ENCODE measurements at regions not wholly inside any gene's neighbourhood (a gene's known extent, or its start where the extent isn't known, plus 50 kb on each side); places are given as distances from the start of the nearest gene placed in this dataset.

GRCh38 chr3:44012160-44012899 is 229.4 kb upstream of the TOPAZ1 start:
- TF ChIP-seq CTCF (conservative IDR thresholded peaks at IDR 0.05), result no peak
- peaks cover 2% of the 10 kb centered on the region; the same call in 1 of the 2 replicates for H3K4me1 ChIP-seq (ENCODE audit: insufficient read depth, low read length)
- no peak overlapping the region for H3K27ac ChIP-seq (ENCODE audit: insufficient read length, low read depth, low read length)
- H3K9me3 ChIP-seq (ENCODE audit: control insufficient read depth, low read depth, low read length), result no peaks in the 10 kb centered on the region
- peaks cover 13% of the 10 kb centered on the region for H3K27me3 Mint-ChIP-seq (ENCODE audit: low read depth)
- no peaks in the 10 kb centered on the region; a peak in 1 of 5 replicates for H3K9me3 Mint-ChIP-seq
- no peak overlapping the region for H2BK12ac ChIP-seq (ENCODE audit: insufficient read length, low read depth, low read length)
- no peak overlapping the region for H3K4me2 ChIP-seq (ENCODE audit: insufficient read depth, insufficient read length, low read length)
- H2BK120ac ChIP-seq (ENCODE audit: low read depth, low read length, poor library complexity, severe bottlenecking), result no peak overlapping the region
- no peaks in the 10 kb centered on the region for H3K23me2 ChIP-seq (ENCODE audit: insufficient read length, low read depth, low read length, poor library complexity, severe bottlenecking)
- H3T11ph ChIP-seq (ENCODE audit: low read length), result no peak overlapping the region
- H3K9ac ChIP-seq (ENCODE audit: extremely low read depth, insufficient read length, low read length), result no peak overlapping the region
- no peaks in the 10 kb centered on the region for H3K36me3 Mint-ChIP-seq (ENCODE audit: insufficient read depth in 1 of 3, low read depth in 3 of 3)
- DNase-seq, result no peak
- H3K79me1 ChIP-seq (ENCODE audit: insufficient read depth, low read depth, low read length, poor library complexity, severe bottlenecking), result no peaks in the 10 kb centered on the region
- no peak overlapping the region for H2AK5ac ChIP-seq (ENCODE audit: insufficient read length, low read length)
- H3K4me3 Mint-ChIP-seq, result no peak overlapping the region
- H2BK20ac ChIP-seq (ENCODE audit: low read depth, low read length, poor library complexity, severe bottlenecking), result no peak overlapping the region
- no peak overlapping the region for H3K23ac ChIP-seq (ENCODE audit: insufficient read length, low read depth, low read length)
- no peak overlapping the region for H3K4ac ChIP-seq (ENCODE audit: low read depth, low read length)
- no peak overlapping the region for H3K18ac ChIP-seq (ENCODE audit: insufficient read length, low read depth, low read length)
- WGBS (ENCODE audit: extremely low coverage, insufficient read length, low lambda C conversion rate), result no CpG with 5 or more reads among the region's 13 CpGs
- H4K8ac ChIP-seq (replicated peaks; ENCODE audit: insufficient read length, low read depth, low read length), result no peak overlapping the region
- no peak overlapping the region for H3K56ac ChIP-seq (ENCODE audit: insufficient read length, low read depth, low read length)
- H3K14ac ChIP-seq (ENCODE audit: insufficient read depth, low read length), result no peak overlapping the region; the same call in 1 of the 2 replicates
- no peak overlapping the region for H4K91ac ChIP-seq (ENCODE audit: insufficient read length, low read depth, low read length)
- H3K4me1 Mint-ChIP-seq, result peaks cover 26 to 30% of the 10 kb centered on the region in 2 experiments
- no peaks in the 10 kb centered on the region for H4K20me1 ChIP-seq (ENCODE audit: control insufficient read depth, insufficient read depth, insufficient read length)
- H2AFZ ChIP-seq (ENCODE audit: low read length), result no peak overlapping the region
- H3K79me2 ChIP-seq (ENCODE audit: insufficient read depth, low read length), result no peaks in the 10 kb centered on the region
- no peak overlapping the region for H2BK5ac ChIP-seq (ENCODE audit: insufficient read length, low read length)
- H4K5ac ChIP-seq (ENCODE audit: insufficient read length, low read depth, low read length), result no peak overlapping the region
- no peak overlapping the region for H2BK15ac ChIP-seq (ENCODE audit: low read depth, low read length)
- H3K27me3 ChIP-seq (ENCODE audit: insufficient read depth, low read length), result no peaks in the 10 kb centered on the region
- peak overlapping the region in 1 of 3 experiments; percentile 29; a peak in 1 of 7 replicates for H3K27ac Mint-ChIP-seq

Data from H9 (cell line).